Neural cell (in vitro differentiated cells): ENCODE measurements at regions not wholly inside any gene's neighbourhood (a gene's known extent, or its start where the extent isn't known, plus 50 kb on each side); places are given as distances from the start of the nearest gene placed in this dataset.

Experiments
- EP300 ChIP-seq: fragments of 450-650 bp; conservative IDR thresholded peaks from 2 replicates; pipeline ENCODE4 v1.6.1; 2014; ENCODE audit warnings: antibody characterized with exemption, mild to moderate bottlenecking, moderate library complexity; ENCODE audit not compliant: poor library complexity, severe bottlenecking
- EZH2 ChIP-seq: fragments of 200-600, 300-800 bp; shearing (Covaris generic), sonication (generic); IDR thresholded peaks from 2 replicates; pipeline ENCODE4 v1.6.1; 2014; ENCODE audit warnings: antibody characterized with exemption, low read length, borderline replicate concordance, mild to moderate bottlenecking; ENCODE audit not compliant: insufficient read depth, poor library complexity, severe bottlenecking
- MXI1 ChIP-seq: fragments of 450-650 bp; conservative IDR thresholded peaks from 2 replicates; pipeline ENCODE4 v1.6.1; 2014; ENCODE audit warnings: antibody characterized with exemption, mild to moderate bottlenecking; ENCODE audit not compliant: poor library complexity, severe bottlenecking
- POLR2AphosphoS5 ChIP-seq: IDR thresholded peaks from 2 replicates; pipeline ENCODE4 v1.6.1; 2012
- RAD21 ChIP-seq: fragments of 450-650 bp; conservative IDR thresholded peaks from 2 replicates; pipeline ENCODE4 v1.6.1; 2014; ENCODE audit warnings: antibody characterized with exemption, mild to moderate bottlenecking, moderate library complexity
- REST ChIP-seq: IDR thresholded peaks from 2 replicates; pipeline ENCODE4 v1.6.1; 2012; ENCODE audit warnings: borderline replicate concordance
- SMC3 ChIP-seq: fragments of 450-650 bp; conservative IDR thresholded peaks from 2 replicates; pipeline ENCODE4 v1.6.1; 2014; ENCODE audit warnings: antibody characterized with exemption, mild to moderate bottlenecking, moderate library complexity; ENCODE audit not compliant: poor library complexity
- TAF1 ChIP-seq: IDR thresholded peaks from 2 replicates; pipeline ENCODE4 v1.6.1; 2012; ENCODE audit warnings: low read depth
- TF ChIP-seq, protein P1 (sequence below): fragments of 450-650 bp; IDR thresholded peaks from 2 replicates; pipeline ENCODE4 v1.5.1; 2014; ENCODE audit warnings: antibody characterized with exemption, mild to moderate bottlenecking, moderate library complexity; ENCODE audit not compliant: poor library complexity, severe bottlenecking

- no peak for TF ChIP-seq POLR2AphosphoS5
- no peak for TF ChIP-seq SMC3
- TF ChIP-seq, protein P1, sequence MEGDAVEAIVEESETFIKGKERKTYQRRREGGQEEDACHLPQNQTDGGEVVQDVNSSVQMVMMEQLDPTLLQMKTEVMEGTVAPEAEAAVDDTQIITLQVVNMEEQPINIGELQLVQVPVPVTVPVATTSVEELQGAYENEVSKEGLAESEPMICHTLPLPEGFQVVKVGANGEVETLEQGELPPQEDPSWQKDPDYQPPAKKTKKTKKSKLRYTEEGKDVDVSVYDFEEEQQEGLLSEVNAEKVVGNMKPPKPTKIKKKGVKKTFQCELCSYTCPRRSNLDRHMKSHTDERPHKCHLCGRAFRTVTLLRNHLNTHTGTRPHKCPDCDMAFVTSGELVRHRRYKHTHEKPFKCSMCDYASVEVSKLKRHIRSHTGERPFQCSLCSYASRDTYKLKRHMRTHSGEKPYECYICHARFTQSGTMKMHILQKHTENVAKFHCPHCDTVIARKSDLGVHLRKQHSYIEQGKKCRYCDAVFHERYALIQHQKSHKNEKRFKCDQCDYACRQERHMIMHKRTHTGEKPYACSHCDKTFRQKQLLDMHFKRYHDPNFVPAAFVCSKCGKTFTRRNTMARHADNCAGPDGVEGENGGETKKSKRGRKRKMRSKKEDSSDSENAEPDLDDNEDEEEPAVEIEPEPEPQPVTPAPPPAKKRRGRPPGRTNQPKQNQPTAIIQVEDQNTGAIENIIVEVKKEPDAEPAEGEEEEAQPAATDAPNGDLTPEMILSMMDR = no peak
- TF ChIP-seq REST = no peak
- TF ChIP-seq EZH2 = no peak
- TF ChIP-seq EP300 = no peak
- TF ChIP-seq RAD21 = no peak
- no peak for TF ChIP-seq TAF1
- TF ChIP-seq MXI1 = no peak
Measured at GRCh38 chr14:49994951-49995561, 102.2 kb downstream of the ARF6 start.
